CD14-positive monocyte (primary cell): ENCODE measurements at regions not wholly inside any gene's neighbourhood (a gene's known extent, or its start where the extent isn't known, plus 50 kb on each side); places are given as distances from the start of the nearest gene placed in this dataset.

Source experiments
- DNase-seq, 3 donors: peaks; one replicate each; pipeline ENCODE4 v3.0.0-alpha.2; 2011 to 2022
- H2AFZ ChIP-seq: 2 replicates; pipeline ENCODE4 v1.6.0; 2012; ENCODE audit warnings: mild to moderate bottlenecking, low read depth, low read length, inconsistent platforms; ENCODE audit not compliant: insufficient read depth, poor library complexity, severe bottlenecking
- H3K27ac ChIP-seq, 2 donors: 1 replicate in 1 of 2; 2 replicates in 1 of 2; pipeline ENCODE4 v1.5.1; 2012 to 2013; ENCODE audit warnings: low read length in 2 of 2, control low read depth in 1 of 2, inconsistent platforms in 1 of 2, low read depth in 1 of 2, mild to moderate bottlenecking in 1 of 2
- H3K27me3 ChIP-seq, 2 donors: one replicate each; pipeline versions ENCODE4 v1.6.0 to v1.6.1; 2011 to 2013; ENCODE audit warnings: low read length in 2 of 2; ENCODE audit not compliant: control insufficient read depth in 2 of 2, insufficient read depth in 2 of 2
- H3K36me3 ChIP-seq, 2 donors: replicated peaks in 1 of 2; 1 replicate in 1 of 2; 2 replicates in 1 of 2; pipeline versions ENCODE4 v1.5.1 to v1.6.1; 2012 to 2013; ENCODE audit warnings: low read length in 2 of 2, control low read depth in 1 of 2, inconsistent platforms in 1 of 2, mild to moderate bottlenecking in 1 of 2; ENCODE audit not compliant: insufficient read depth in 2 of 2, control insufficient read depth in 1 of 2
- H3K4me1 ChIP-seq, 2 donors: 1 replicate in 1 of 2; 2 replicates in 1 of 2; pipeline versions ENCODE4 v1.5.1 to v1.6.1; 2012 to 2013; ENCODE audit warnings: low read length in 2 of 2, control low read depth in 1 of 2, inconsistent platforms in 1 of 2, mild to moderate bottlenecking in 1 of 2, moderate library complexity in 1 of 2; ENCODE audit not compliant: insufficient read depth in 2 of 2, control insufficient read depth in 1 of 2
- H3K4me2 ChIP-seq: replicated peaks from 2 replicates; pipeline ENCODE3; 2012; ENCODE audit warnings: low read length, moderate library complexity, mild to moderate bottlenecking; ENCODE audit not compliant: poor library complexity, severe bottlenecking; ENCODE audit errors: extremely low read depth
- H3K4me3 ChIP-seq, 3 experiments: fragments of 200-600 bp in 1 of 3; sonication (generic) in 1 of 3; replicated peaks in 1 of 3; 1 replicate in 2 of 3; 2 replicates in 1 of 3; pipeline ENCODE4 v1.5.1; 2011 to 2013; ENCODE audit warnings: low read length in 3 of 3, mild to moderate bottlenecking in 3 of 3, control low read depth in 2 of 3, low read depth in 2 of 3, inconsistent platforms in 1 of 3, moderate library complexity in 1 of 3
- H3K79me2 ChIP-seq: 2 replicates; pipeline ENCODE4 v1.6.0; 2012; ENCODE audit warnings: mild to moderate bottlenecking, control low read depth, inconsistent platforms, low read length, moderate library complexity; ENCODE audit not compliant: insufficient read depth
- H3K9ac ChIP-seq: 2 replicates; pipeline ENCODE4 v1.6.0; 2017; ENCODE audit warnings: low read length, mild to moderate bottlenecking; ENCODE audit not compliant: insufficient read depth, poor library complexity, severe bottlenecking
- H3K9me3 ChIP-seq, 2 donors: replicated peaks in 1 of 2; 1 replicate in 1 of 2; 2 replicates in 1 of 2; pipeline versions ENCODE4 v1.5.1 to v1.6.1; 2012 to 2013; ENCODE audit warnings: low read length in 2 of 2, control low read depth in 1 of 2; ENCODE audit not compliant: control insufficient read depth in 1 of 2, insufficient read depth in 1 of 2
- H4K20me1 ChIP-seq: 2 replicates; pipeline ENCODE4 v1.6.0; 2012; ENCODE audit warnings: mild to moderate bottlenecking, low read length, control low read depth, moderate library complexity; ENCODE audit not compliant: insufficient read depth
- H3K27ac Mint-ChIP-seq, 7 donors: one replicate each; pipeline ENCODE4 v1.8.0; 2020; ENCODE audit warnings: mild to moderate bottlenecking in 7 of 7, mixed read lengths in 7 of 7, moderate library complexity in 6 of 7, inconsistent platforms in 2 of 7
- H3K27me3 Mint-ChIP-seq, 3 donors: one replicate each; pipeline ENCODE4 v1.8.0; 2021 to 2022; ENCODE audit warnings: low read depth in 3 of 3, mild to moderate bottlenecking in 3 of 3, mixed read lengths in 3 of 3, moderate library complexity in 3 of 3, inconsistent platforms in 1 of 3
- H3K36me3 Mint-ChIP-seq, 2 donors: one replicate each; pipeline ENCODE4 v1.8.0; 2020; ENCODE audit warnings: mixed read lengths in 2 of 2, inconsistent platforms in 1 of 2, mild to moderate bottlenecking in 1 of 2
- H3K4me1 Mint-ChIP-seq: one replicate; pipeline ENCODE4 v1.8.0; 2020; ENCODE audit warnings: mild to moderate bottlenecking, mixed read lengths
- H3K4me3 Mint-ChIP-seq, 2 donors: one replicate each; pipeline ENCODE4 v1.8.0; 2020; ENCODE audit warnings: mild to moderate bottlenecking in 2 of 2, mixed read lengths in 2 of 2, moderate library complexity in 1 of 2
- H3K9me3 Mint-ChIP-seq, 7 donors: one replicate each; pipeline ENCODE4 v1.8.0; 2020 to 2022; ENCODE audit warnings: mixed read lengths in 7 of 7, mild to moderate bottlenecking in 6 of 7, moderate library complexity in 6 of 7, inconsistent platforms in 2 of 7
- WGBS: methylation state at CpG from one replicate; pipeline ENCODE4 v1.1.5; 2013; ENCODE audit warnings: missing lambda C conversion rate; ENCODE audit not compliant: insufficient coverage; 5-methylcytosine and 5-hydroxymethylcytosine counted together
- intact Hi-C, 2 donors: fragments of 100-400 bp; cut with micrococcal nuclease; formaldehyde crosslinking; loops; one replicate each; pipeline versions ENCODE4 v1.15.0 to v1.15.1; 2023
- TF ChIP-seq, protein P1 (sequence below): fragments of 200-600 bp; IDR thresholded peaks from one replicate; pipeline ENCODE4 v1.8.0; 2022; ENCODE audit warnings: antibody characterized with exemption, mild to moderate bottlenecking

DNA sequence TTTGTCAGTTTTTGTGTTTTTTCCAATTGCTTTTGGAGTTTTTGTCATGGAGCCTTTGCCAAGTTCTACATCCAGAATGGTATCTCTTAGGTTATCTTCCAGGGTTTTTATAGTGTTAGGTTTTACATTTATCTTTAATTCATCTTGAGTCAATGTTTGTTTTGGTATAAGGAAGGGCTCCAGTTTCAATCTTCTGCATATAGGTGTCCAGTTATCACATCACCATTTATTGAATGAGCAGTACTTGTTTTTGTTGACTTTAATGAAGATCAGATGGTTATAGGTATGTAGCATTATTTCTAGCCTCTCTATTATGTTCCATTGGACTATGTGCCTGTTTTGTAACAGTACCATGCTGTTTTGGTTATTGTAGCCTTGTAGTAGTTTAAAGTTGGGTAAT lies 1233.1 kb downstream of the PLA2G4A start:
- TF ChIP-seq, protein P1, sequence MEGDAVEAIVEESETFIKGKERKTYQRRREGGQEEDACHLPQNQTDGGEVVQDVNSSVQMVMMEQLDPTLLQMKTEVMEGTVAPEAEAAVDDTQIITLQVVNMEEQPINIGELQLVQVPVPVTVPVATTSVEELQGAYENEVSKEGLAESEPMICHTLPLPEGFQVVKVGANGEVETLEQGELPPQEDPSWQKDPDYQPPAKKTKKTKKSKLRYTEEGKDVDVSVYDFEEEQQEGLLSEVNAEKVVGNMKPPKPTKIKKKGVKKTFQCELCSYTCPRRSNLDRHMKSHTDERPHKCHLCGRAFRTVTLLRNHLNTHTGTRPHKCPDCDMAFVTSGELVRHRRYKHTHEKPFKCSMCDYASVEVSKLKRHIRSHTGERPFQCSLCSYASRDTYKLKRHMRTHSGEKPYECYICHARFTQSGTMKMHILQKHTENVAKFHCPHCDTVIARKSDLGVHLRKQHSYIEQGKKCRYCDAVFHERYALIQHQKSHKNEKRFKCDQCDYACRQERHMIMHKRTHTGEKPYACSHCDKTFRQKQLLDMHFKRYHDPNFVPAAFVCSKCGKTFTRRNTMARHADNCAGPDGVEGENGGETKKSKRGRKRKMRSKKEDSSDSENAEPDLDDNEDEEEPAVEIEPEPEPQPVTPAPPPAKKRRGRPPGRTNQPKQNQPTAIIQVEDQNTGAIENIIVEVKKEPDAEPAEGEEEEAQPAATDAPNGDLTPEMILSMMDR, result no peak
- peaks cover 3 to 16% (median 13%) of the 10 kb centered on the region in 7 donors for H3K9me3 Mint-ChIP-seq
- Histone ChIP-seq H3K9me3 (peaks cover 4 to 11% of the 10 kb centered on the region in 2 donors), H4K20me1 (no peaks in the 10 kb centered on the region), H2AFZ (no peak overlapping the region), H3K36me3 (no peaks in the 10 kb centered on the region), H3K9ac (no peak overlapping the region), H3K4me1 (no peaks in the 10 kb centered on the region), H3K4me2 (no peak overlapping the region), H3K79me2 (no peaks in the 10 kb centered on the region), H3K27me3 (no peaks in the 10 kb centered on the region), H3K4me3 (no peak overlapping the region), H3K27ac (no peak overlapping the region)
- no peaks in the 10 kb centered on the region for H3K4me1 Mint-ChIP-seq
- no peaks in the 10 kb centered on the region for H3K27me3 Mint-ChIP-seq
- no peaks in the 10 kb centered on the region for H3K36me3 Mint-ChIP-seq
- H3K4me3 Mint-ChIP-seq, result no peak overlapping the region
- intact Hi-C loops, result no loop called here
- no peak overlapping the region for H3K27ac Mint-ChIP-seq
- DNase-seq, result no peak

GRCh38 chr1:188062456-188062855 lies 1233.7 kb downstream of the PLA2G4A start:
- DNase-seq, result no peak
- H3K9me3 Mint-ChIP-seq, result peaks cover 3 to 14% (median 10%) of the 10 kb centered on the region in 7 donors
- no peak overlapping the region for H3K4me3 ChIP-seq

More at GRCh38 chr1:188062456-188062855, 1233.7 kb downstream of the PLA2G4A start:
- Histone ChIP-seq H4K20me1 (no peaks in the 10 kb centered on the region), H3K27me3 (no peaks in the 10 kb centered on the region), H3K27ac (no peak overlapping the region), H3K79me2 (no peaks in the 10 kb centered on the region), H3K9me3 (peaks cover 5 to 13% of the 10 kb centered on the region in 2 donors), H3K9ac (no peak overlapping the region), H2AFZ (no peak overlapping the region), H3K4me1 (no peaks in the 10 kb centered on the region), H3K36me3 (no peaks in the 10 kb centered on the region), H3K4me2 (no peak overlapping the region)
- Mint-ChIP-seq H3K4me3 (no peak overlapping the region), H3K27ac (peak overlapping the region in 1 of 7 donors; percentile 17), H3K4me1 (no peaks in the 10 kb centered on the region), H3K36me3 (no peaks in the 10 kb centered on the region), H3K27me3 (no peaks in the 10 kb centered on the region)
- intact Hi-C loops, result no loop called here
- no CpG with 5 or more reads among the region's 1 CpG for WGBS
- TF ChIP-seq, protein P1, result no peak
